GM03348 (cell line): ENCODE measurements at regions not wholly inside any gene's neighbourhood (a gene's known extent, or its start where the extent isn't known, plus 50 kb on each side); places are given as distances from the start of the nearest gene placed in this dataset.

Experiments used
- DNase-seq: peaks from one replicate; pipeline ENCODE4 v3.0.0; 2012; ENCODE audit warnings: low spot score

- DNase-seq, result no peak
Observed at GRCh38 chr6:47360388-47360787, 50.7 kb upstream of the TNFRSF21 start.

GRCh38 chr6:47362857-47363461 is 53.3 kb upstream of the TNFRSF21 start:
- no peak for DNase-seq

GRCh38 chr6:47363736-47364135 is 54.0 kb upstream of the TNFRSF21 start:
- DNase-seq, result no peak

- DNase-seq, result no peak
Observed at GRCh38 chr6:47366335-47366890, 56.7 kb upstream of the TNFRSF21 start.

- no peak for DNase-seq
Observed at GRCh38 chr6:47371139-47371869, 61.6 kb upstream of the TNFRSF21 start.

- no peak for DNase-seq
Observed at GRCh38 chr6:47371870-47372255, 62.2 kb upstream of the TNFRSF21 start.

GRCh38 chr6:47372318-47372717 is 62.6 kb upstream of the TNFRSF21 start:
- no peak for DNase-seq

- DNase-seq, result no peak
Observed at GRCh38 chr6:47375426-47375825, 65.7 kb upstream of the TNFRSF21 start.

- no peak for DNase-seq
Observed at GRCh38 chr6:47376930-47377329, 67.2 kb upstream of the TNFRSF21 start.

- no peak for DNase-seq
Observed at GRCh38 chr6:47377971-47378370, 68.3 kb upstream of the TNFRSF21 start.

GRCh38 chr6:47379328-47379727 is 69.6 kb upstream of the TNFRSF21 start:
- DNase-seq, result no peak

- DNase-seq, result no peak
Observed at GRCh38 chr6:47380251-47380650, 70.5 kb upstream of the TNFRSF21 start.

GRCh38 chr6:47381036-47381435 is 71.3 kb upstream of the TNFRSF21 start:
- DNase-seq, result no peak

GRCh38 chr6:47383360-47383759 is 73.7 kb upstream of the TNFRSF21 start:
- DNase-seq, result no peak

- no peak for DNase-seq
Observed at GRCh38 chr6:47391675-47392074, 82.0 kb upstream of the TNFRSF21 start.

- no peak for DNase-seq
Observed at GRCh38 chr6:47392251-47392650, 82.5 kb upstream of the TNFRSF21 start.

- no peak for DNase-seq
Observed at GRCh38 chr6:47396401-47397069, 81.1 kb upstream of the CD2AP start.

- DNase-seq, result no peak
Observed at GRCh38 chr6:47400581-47400980, 77.0 kb upstream of the CD2AP start.

- no peak for DNase-seq
Observed at GRCh38 chr6:47402081-47402480, 75.5 kb upstream of the CD2AP start.

- no peak for DNase-seq
Observed at GRCh38 chr6:47403056-47403455, 74.5 kb upstream of the CD2AP start.

- no peak for DNase-seq
Observed at GRCh38 chr6:47403801-47404200, 73.8 kb upstream of the CD2AP start.

- no peak for DNase-seq
Observed at GRCh38 chr6:47404435-47404834, 73.2 kb upstream of the CD2AP start.

- DNase-seq, result no peak
Observed at GRCh38 chr6:47405273-47405672, 72.3 kb upstream of the CD2AP start.
